H1 (cell line): ENCODE measurements at regions not wholly inside any gene's neighbourhood (a gene's known extent, or its start where the extent isn't known, plus 50 kb on each side); places are given as distances from the start of the nearest gene placed in this dataset.

Source experiments
- CTCF ChIA-PET: fragments of 300-600 bp; sonication (Branson Sonifier 250); formaldehyde crosslinking; loops from one replicate; lab custom pipeline; 2021; ENCODE audit not compliant: partially characterized antibody; lab: Charles Lee
- POLR2A ChIA-PET: fragments of 300-600 bp; sonication (Branson Sonifier 250); formaldehyde crosslinking; loops from one replicate; lab custom pipeline; 2021; ENCODE audit warnings: inconsistent platforms; ENCODE audit not compliant: partially characterized antibody; lab: Charles Lee
- DNase-seq, 2 experiments: peaks; one replicate each; pipeline versions ENCODE4 v3.0.0 to v3.0.0-alpha.2; 2010 to 2022; ENCODE audit warnings: low spot score in 2 of 2, low read depth in 1 of 2, mixed read lengths in 1 of 2
- FAIRE-seq: peaks from 2 replicates; lab custom pipeline; 2011; peaks lifted over from hg19 to GRCh38; lab: Jason Lieb, UNC
- H2AFZ ChIP-seq: 2 replicates; pipeline ENCODE4 v1.8.1; 2012; ENCODE audit warnings: low read length, inconsistent platforms
- H2AK5ac ChIP-seq: 2 replicates; pipeline ENCODE4 v1.6.1; 2013; ENCODE audit warnings: low read depth, low read length
- H2BK120ac ChIP-seq: replicated peaks from 2 replicates; pipeline ENCODE3; 2013; ENCODE audit warnings: low read depth, low read length, inconsistent platforms
- H2BK12ac ChIP-seq: 2 replicates; pipeline ENCODE4 v1.6.1; 2013; ENCODE audit warnings: low read depth, low read length
- H2BK15ac ChIP-seq: 2 replicates; pipeline ENCODE4 v1.6.1; 2013; ENCODE audit warnings: low read length
- H2BK20ac ChIP-seq: 2 replicates; pipeline ENCODE4 v1.6.1; 2013; ENCODE audit warnings: low read length
- H2BK5ac ChIP-seq: 2 replicates; pipeline ENCODE4 v1.6.1; 2013; ENCODE audit warnings: low read depth, low read length
- H3K14ac ChIP-seq: 2 replicates; pipeline ENCODE4 v1.6.1; 2013; ENCODE audit warnings: inconsistent platforms; ENCODE audit not compliant: insufficient read length
- H3K18ac ChIP-seq: 2 replicates; pipeline ENCODE4 v1.6.1; 2013; ENCODE audit warnings: low read length; ENCODE audit errors: extremely low read depth
- H3K23ac ChIP-seq: 2 replicates; pipeline ENCODE4 v1.6.1; 2013; ENCODE audit warnings: inconsistent platforms; ENCODE audit not compliant: insufficient read length
- H3K23me2 ChIP-seq: 2 replicates; pipeline ENCODE4 v1.6.1; 2013; ENCODE audit warnings: low read depth, low read length
- H3K27ac ChIP-seq: 2 replicates; pipeline ENCODE4 v1.6.1; 2011; ENCODE audit warnings: low read depth, low read length, inconsistent platforms
- H3K27me3 ChIP-seq, 4 experiments: replicated peaks in 1 of 4; 1 replicate in 1 of 4; 2 replicates in 3 of 4; pipeline versions ENCODE4 v1.6.1 to v1.8.1; 2011 to 2013; ENCODE audit warnings: low read length in 3 of 4, mild to moderate bottlenecking in 3 of 4, inconsistent platforms in 2 of 4, mixed read lengths in 2 of 4, moderate library complexity in 1 of 4; ENCODE audit not compliant: control insufficient read depth in 3 of 4, insufficient read depth in 3 of 4; ENCODE audit errors: extremely low read depth in 1 of 4
- H3K36me3 ChIP-seq, 4 experiments: 2 replicates each; pipeline versions ENCODE4 v1.6.1 to v1.8.1; 2011 to 2013; ENCODE audit warnings: mild to moderate bottlenecking in 4 of 4, low read length in 3 of 4, moderate library complexity in 2 of 4, control low read depth in 1 of 4, inconsistent platforms in 1 of 4; ENCODE audit not compliant: insufficient read depth in 4 of 4, control insufficient read depth in 2 of 4
- H3K4ac ChIP-seq: replicated peaks from 2 replicates; pipeline ENCODE3; 2013; ENCODE audit warnings: low read length, low read depth, mixed read lengths, inconsistent platforms; ENCODE audit not compliant: insufficient read length
- H3K4me1 ChIP-seq, 4 experiments: replicated peaks in 1 of 4; 1 replicate in 1 of 4; 2 replicates in 3 of 4; pipeline versions ENCODE4 v1.6.1 to v1.8.1; 2011 to 2013; ENCODE audit warnings: low read length in 3 of 4, inconsistent platforms in 2 of 4, mixed read lengths in 1 of 4; ENCODE audit not compliant: insufficient read depth in 4 of 4, control insufficient read depth in 3 of 4
- H3K4me2 ChIP-seq, 2 experiments: 2 replicates each; pipeline versions ENCODE4 v1.6.1 to v1.8.1; 2011 to 2013; ENCODE audit warnings: low read depth in 2 of 2, low read length in 2 of 2, control low read depth in 1 of 2, inconsistent platforms in 1 of 2, mild to moderate bottlenecking in 1 of 2; ENCODE audit not compliant: insufficient read depth in 1 of 2
- H3K4me3 ChIP-seq, 4 experiments: fragments of 200-600, 300-600 bp in 1 of 4; sonication (generic), shearing (Covaris generic), sonication (Bioruptor Twin) in 1 of 4; 2 replicates each; pipeline versions ENCODE4 v1.5.1 to v1.8.1; 2011 to 2016; ENCODE audit warnings: low read length in 4 of 4, low read depth in 3 of 4, control low read depth in 2 of 4, inconsistent platforms in 2 of 4, mild to moderate bottlenecking in 2 of 4, mixed read lengths in 1 of 4, moderate library complexity in 1 of 4; ENCODE audit not compliant: insufficient read depth in 2 of 4; ENCODE audit errors: extremely low read depth in 1 of 4
- H3K56ac ChIP-seq: replicated peaks from 2 replicates; pipeline ENCODE3; 2013; ENCODE audit warnings: low read depth, mild to moderate bottlenecking, mixed read lengths, low read length, inconsistent platforms; ENCODE audit not compliant: insufficient read length
- H3K79me1 ChIP-seq: 2 replicates; pipeline ENCODE4 v1.6.1; 2013; ENCODE audit warnings: low read depth, low read length, control low read depth
- H3K79me2 ChIP-seq, 2 experiments: 2 replicates each; pipeline versions ENCODE4 v1.6.1 to v1.8.1; 2012 to 2013; ENCODE audit warnings: low read length in 2 of 2, mild to moderate bottlenecking in 2 of 2, inconsistent platforms in 1 of 2; ENCODE audit not compliant: insufficient read depth in 2 of 2, control insufficient read depth in 1 of 2
- H3K9ac ChIP-seq, 4 experiments: replicated peaks in 1 of 4; 1 replicate in 1 of 4; 2 replicates in 3 of 4; pipeline versions ENCODE4 v1.6.1 to v1.8.1; 2011 to 2013; ENCODE audit warnings: low read depth in 3 of 4, low read length in 3 of 4, control low read depth in 2 of 4, mild to moderate bottlenecking in 2 of 4, moderate library complexity in 2 of 4, inconsistent platforms in 1 of 4; ENCODE audit errors: extremely low read depth in 1 of 4
- H3K9me3 ChIP-seq, 2 experiments: 2 replicates each; pipeline versions ENCODE4 v1.6.1 to v1.8.1; 2012 to 2013; ENCODE audit warnings: mild to moderate bottlenecking in 2 of 2, moderate library complexity in 2 of 2, control low read depth in 1 of 2, inconsistent platforms in 1 of 2, low read depth in 1 of 2, low read length in 1 of 2, mixed read lengths in 1 of 2; ENCODE audit not compliant: insufficient read depth in 2 of 2
- H4K20me1 ChIP-seq, 2 experiments: replicated peaks in 1 of 2; 2 replicates each; pipeline versions ENCODE3 to v1.8.1; 2011 to 2013; ENCODE audit warnings: inconsistent platforms in 2 of 2, low read length in 2 of 2, mild to moderate bottlenecking in 1 of 2; ENCODE audit not compliant: insufficient read depth in 2 of 2, control insufficient read depth in 1 of 2
- H4K5ac ChIP-seq: 2 replicates; pipeline ENCODE4 v1.6.1; 2013; ENCODE audit warnings: low read length, low read depth, mixed read lengths, inconsistent platforms; ENCODE audit not compliant: insufficient read length
- H4K8ac ChIP-seq: 2 replicates; pipeline ENCODE4 v1.8.0; 2013; ENCODE audit warnings: mild to moderate bottlenecking, moderate library complexity, low read length, inconsistent platforms; ENCODE audit not compliant: insufficient read depth; ENCODE audit errors: extremely low read depth
- H4K91ac ChIP-seq: replicated peaks from 2 replicates; pipeline ENCODE3; 2013; ENCODE audit warnings: low read length, mixed read lengths, inconsistent platforms; ENCODE audit not compliant: insufficient read length
- CEBPB ChIP-seq: IDR thresholded peaks from 2 replicates; pipeline ENCODE4 v1.6.1; 2012; ENCODE audit warnings: low read depth, low read length
- KDM4A ChIP-seq: IDR thresholded peaks from one replicate; pipeline ENCODE4 v1.7.1; 2012; ENCODE audit warnings: low read depth, mild to moderate bottlenecking, moderate library complexity, low read length, inconsistent platforms; ENCODE audit not compliant: severe bottlenecking
- RBBP5 ChIP-seq: IDR thresholded peaks from 2 replicates; pipeline ENCODE4 v1.7.1; 2012; ENCODE audit warnings: low read depth, mild to moderate bottlenecking, inconsistent platforms, low read length, moderate library complexity, borderline replicate concordance
- RNF2 ChIP-seq: fragments of 200-900, 300-1000 bp; sonication (generic); IDR thresholded peaks from 2 replicates; pipeline ENCODE4 v1.7.1; 2016; ENCODE audit warnings: borderline replicate concordance, low read depth, mild to moderate bottlenecking, antibody characterized with exemption, low read length; ENCODE audit not compliant: poor library complexity, severe bottlenecking; ENCODE audit errors: missing control alignments
- WGBS, 2 experiments: shearing (Covaris generic) in 1 of 2; methylation state at CpG; one replicate each; pipeline versions ENCODE4 v1.1.6 to v1.1.7; 2013 to 2015; ENCODE audit warnings: low lambda C conversion rate in 2 of 2, mixed read lengths in 2 of 2, inconsistent platforms in 1 of 2, low coverage in 1 of 2, missing lambda C conversion rate in 1 of 2; ENCODE audit not compliant: insufficient replicate concordance in 2 of 2, insufficient coverage in 1 of 2, insufficient read length in 1 of 2; ENCODE audit errors: extremely low coverage in 1 of 2, missing lambda C conversion rate in 1 of 2; 5-methylcytosine and 5-hydroxymethylcytosine counted together

GRCh38 chr3:13133471-13133981, 60.3 kb upstream of the IQSEC1 start:
- POLR2A ChIA-PET: no interaction called here
- no peaks in the 10 kb centered on the region for H3K36me3 ChIP-seq
- no peak overlapping the region for H2AFZ ChIP-seq
- H3K4me3 ChIP-seq: no peak overlapping the region
- 88% methylated on average over 14 of the region's 14 CpGs; no CpG with 5 or more reads in 1 of the 2 experiments for WGBS, 2 experiments
- H3K27ac ChIP-seq: no peak overlapping the region
- H3K18ac ChIP-seq: no peak overlapping the region
- no peak overlapping the region for H4K8ac ChIP-seq
- no peak overlapping the region for H3K23ac ChIP-seq
- H2BK12ac ChIP-seq: no peak overlapping the region
- no peak overlapping the region for H2BK20ac ChIP-seq
- H4K20me1 ChIP-seq: peaks cover under 1 to 5% of the 10 kb centered on the region in 2 experiments
- CTCF ChIA-PET: interaction anchor here (0.8 to 2.8 kb wide), 2 partner anchors 8 to 23 kb away, joined by 3 to 15 read pairs; no protein-coding TSS in a partner anchor
- H3K4me1 ChIP-seq: peaks cover 0 to 6% (median 2%) of the 10 kb centered on the region in 4 experiments; a peak in 3 of 7 replicates
- H3K79me2 ChIP-seq: no peaks in the 10 kb centered on the region
- TF ChIP-seq KDM4A (no peak), RBBP5 (no peak), RNF2 (no peak), CEBPB (no peak)
- H2BK15ac ChIP-seq: no peak overlapping the region
- H3K56ac ChIP-seq: no peak overlapping the region
- H3K23me2 ChIP-seq: no peaks in the 10 kb centered on the region
- H3K4me2 ChIP-seq: no peak overlapping the region
- H3K9me3 ChIP-seq: no peaks in the 10 kb centered on the region
- no peak overlapping the region for H3K4ac ChIP-seq
- no peak overlapping the region for H3K14ac ChIP-seq
- no peaks in the 10 kb centered on the region for H3K79me1 ChIP-seq
- H4K5ac ChIP-seq: no peak overlapping the region
- H2AK5ac ChIP-seq: no peak overlapping the region
- no peak for FAIRE-seq
- no peak for DNase-seq
- H2BK120ac ChIP-seq: no peak overlapping the region
- H4K91ac ChIP-seq: no peak overlapping the region
- no peak overlapping the region for H2BK5ac ChIP-seq
- H3K9ac ChIP-seq: no peak overlapping the region
- H3K27me3 ChIP-seq: no peaks in the 10 kb centered on the region
